GM18873 (cell line): ENCODE measurements at regions not wholly inside any gene's neighbourhood (a gene's known extent, or its start where the extent isn't known, plus 50 kb on each side); places are given as distances from the start of the nearest gene placed in this dataset.
"Not testable (repeated sequence)": the region's sequence is repeated elsewhere in the genome, so short reads cannot be mapped to it uniquely, and the experiment has no call there.

Experiments
- ATAC-seq: cut with Tn5 transposase; IDR thresholded peaks from one replicate; pipeline ENCODE4 v1.9.1; 2021; ENCODE audit warnings: mild to moderate bottlenecking, moderate library complexity, moderate number of reproducible peaks; ENCODE audit not compliant: unreplicated experiment, low FRiP score

GRCh38 chr6:51456282-51456681, 631.1 kb downstream of the PKHD1 start:
- ATAC-seq: no peak

GRCh38 chr6:51459958-51460357, 627.5 kb downstream of the PKHD1 start:
- ATAC-seq: peak; percentile 97

- ATAC-seq: no peak
These were observed 624.5 kb downstream of the PKHD1 start for GRCh38 chr6:51462896-51463295.

- ATAC-seq: no peak
These were observed 624.1 kb downstream of the PKHD1 start for GRCh38 chr6:51463321-51463720.

GRCh38 chr6:51464956-51465355, 622.5 kb downstream of the PKHD1 start:
- no peak for ATAC-seq

GRCh38 chr6:51466427-51466826, 621.0 kb downstream of the PKHD1 start:
- no peak for ATAC-seq

- no peak for ATAC-seq
These were observed 620.0 kb downstream of the PKHD1 start for GRCh38 chr6:51467231-51467952.

- ATAC-seq: no peak
These were observed 618.7 kb downstream of the PKHD1 start for GRCh38 chr6:51468704-51469103.

GRCh38 chr6:51472745-51473487, 614.5 kb downstream of the PKHD1 start:
- ATAC-seq: no peak

GRCh38 chr6:51474022-51474975, 613.1 kb downstream of the PKHD1 start:
- ATAC-seq: no peak

- ATAC-seq: no peak
These were observed 609.6 kb downstream of the PKHD1 start for GRCh38 chr6:51477711-51478311.

- no peak for ATAC-seq
These were observed 608.1 kb downstream of the PKHD1 start for GRCh38 chr6:51479296-51479695.

- ATAC-seq: no peak
These were observed 607.4 kb downstream of the PKHD1 start for GRCh38 chr6:51480040-51480439.

GRCh38 chr6:51485869-51486268, 601.5 kb downstream of the PKHD1 start:
- not testable (repeated sequence) for ATAC-seq

- ATAC-seq: no peak
These were observed 599.5 kb downstream of the PKHD1 start for GRCh38 chr6:51487937-51488336.

GRCh38 chr6:51489133-51489532, 598.3 kb downstream of the PKHD1 start:
- no peak for ATAC-seq

GRCh38 chr6:51490101-51490500, 597.3 kb downstream of the PKHD1 start:
- ATAC-seq: no peak

GRCh38 chr6:51494342-51494741, 593.1 kb downstream of the PKHD1 start:
- no peak for ATAC-seq

- ATAC-seq: no peak
These were observed 592.3 kb downstream of the PKHD1 start for GRCh38 chr6:51495096-51495495.

GRCh38 chr6:51495610-51496396, 591.6 kb downstream of the PKHD1 start:
- no peak for ATAC-seq
